GM21381 (cell line): ENCODE measurements at regions not wholly inside any gene's neighbourhood (a gene's known extent, or its start where the extent isn't known, plus 50 kb on each side); places are given as distances from the start of the nearest gene placed in this dataset.
"Not testable (repeated sequence)": the region's sequence is repeated elsewhere in the genome, so short reads cannot be mapped to it uniquely, and the experiment has no call there.

Experiments used
- ATAC-seq: cut with Tn5 transposase; IDR thresholded peaks from one replicate; pipeline ENCODE4 v1.9.1; 2021; ENCODE audit warnings: mild to moderate bottlenecking, moderate library complexity; ENCODE audit not compliant: unreplicated experiment

DNA sequence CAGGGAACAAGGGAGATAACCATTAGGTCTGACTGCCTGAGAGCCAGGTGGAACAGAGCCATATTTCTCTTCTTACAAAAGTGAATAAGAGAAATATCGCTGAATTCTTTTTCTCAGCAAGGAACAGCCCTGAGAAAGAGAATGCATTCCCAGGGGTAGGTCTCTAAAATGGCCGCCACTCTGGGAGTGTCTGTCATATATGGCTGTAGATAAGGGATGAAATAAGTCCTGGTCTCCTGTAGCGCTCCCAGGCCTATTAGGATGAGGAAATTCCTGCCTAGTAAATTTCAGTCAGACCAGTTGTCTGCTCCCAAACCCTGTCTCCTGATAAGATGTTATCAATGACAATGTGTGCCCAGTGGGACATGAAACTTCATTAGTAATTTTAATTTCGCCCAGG is 1236.4 kb upstream of the CNTN5 start:
- ATAC-seq, result not testable (repeated sequence)

DNA sequence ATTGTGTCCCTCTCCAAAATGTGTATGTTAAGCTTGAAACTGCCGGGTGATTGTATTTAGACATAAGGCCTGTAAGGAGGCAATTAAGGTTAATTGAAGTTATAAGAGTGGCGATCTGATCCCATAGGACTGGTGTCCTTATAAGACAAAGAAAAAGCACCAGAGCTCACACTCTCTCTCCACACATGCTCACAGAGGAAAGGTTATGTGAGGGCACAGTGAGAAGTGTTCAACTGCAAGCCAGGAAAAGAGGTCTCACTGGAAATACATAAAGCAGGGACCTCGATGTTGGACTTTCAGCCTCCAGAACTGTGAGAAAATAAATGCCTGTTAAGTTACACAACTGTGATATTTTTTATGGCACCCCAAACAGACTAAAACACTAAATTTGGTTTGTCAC is 1233.8 kb upstream of the CNTN5 start:
- ATAC-seq, result no peak

DNA sequence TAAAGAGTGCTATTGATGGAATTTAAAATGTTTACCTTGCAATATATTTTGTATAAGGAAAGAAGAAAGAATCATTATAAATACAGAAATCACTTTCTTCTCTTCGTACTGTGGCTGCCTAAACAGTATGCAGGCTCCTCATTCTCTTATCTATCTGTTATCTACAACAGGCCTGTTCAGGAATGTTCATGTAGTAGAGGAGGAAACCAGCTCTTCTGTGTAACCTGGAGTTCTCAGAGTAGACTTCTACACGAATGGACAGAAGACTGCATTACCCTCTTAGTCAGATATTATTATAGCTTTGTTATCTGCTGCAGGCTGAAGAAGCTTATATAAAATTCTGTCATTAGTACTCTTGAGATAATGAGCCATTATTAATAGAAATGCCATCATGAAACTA is 1225.9 kb upstream of the CNTN5 start:
- no peak for ATAC-seq

DNA sequence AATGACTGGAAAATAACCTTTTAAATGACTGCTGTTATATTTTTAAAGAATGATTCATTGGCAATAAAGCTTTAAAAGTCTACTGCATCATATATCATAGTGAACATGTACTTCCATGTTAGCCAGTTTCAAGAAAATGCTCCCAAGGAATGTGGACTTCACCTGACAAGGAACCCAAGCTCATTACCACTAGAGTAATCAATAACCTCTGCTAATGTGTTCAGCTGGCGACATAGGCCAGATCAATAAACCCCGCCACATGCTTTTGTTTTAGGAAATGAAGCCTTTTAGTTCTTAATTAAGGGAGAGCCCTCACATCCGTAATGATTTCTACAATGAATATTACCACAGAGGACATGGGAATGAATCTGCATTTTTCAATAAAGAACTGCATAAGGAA is 1219.9 kb upstream of the CNTN5 start:
- no peak for ATAC-seq

DNA sequence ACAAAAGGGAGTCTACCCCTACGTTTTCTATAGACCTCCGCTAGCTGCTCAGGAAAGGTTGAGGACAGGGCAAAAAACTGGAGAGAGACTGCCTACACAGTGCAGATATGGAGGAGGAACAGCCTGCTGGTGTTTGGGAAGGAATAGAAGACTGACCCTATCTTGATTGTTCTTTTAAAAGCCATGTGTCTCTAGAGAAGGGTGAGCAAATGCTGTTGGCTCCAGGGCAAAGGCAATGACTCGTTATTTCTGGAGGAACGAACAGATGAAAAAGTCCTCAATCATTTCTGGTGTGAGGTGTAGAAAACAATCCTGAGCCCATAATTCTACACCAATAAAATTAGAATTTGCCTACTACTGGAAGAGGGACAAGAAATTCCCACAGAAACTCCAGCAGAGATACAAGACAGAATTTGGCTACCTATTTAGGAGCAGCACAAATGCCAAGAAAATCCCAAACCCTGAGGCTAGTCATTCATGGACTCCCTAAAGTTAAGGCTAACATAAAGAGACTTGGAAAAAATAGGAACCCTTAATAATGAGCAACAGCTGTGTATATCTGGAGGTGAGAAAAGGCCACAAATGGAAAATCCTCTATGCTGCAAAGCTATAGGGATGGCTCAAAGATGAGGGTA is 1206.3 kb upstream of the CNTN5 start:
- ATAC-seq, result no peak

DNA sequence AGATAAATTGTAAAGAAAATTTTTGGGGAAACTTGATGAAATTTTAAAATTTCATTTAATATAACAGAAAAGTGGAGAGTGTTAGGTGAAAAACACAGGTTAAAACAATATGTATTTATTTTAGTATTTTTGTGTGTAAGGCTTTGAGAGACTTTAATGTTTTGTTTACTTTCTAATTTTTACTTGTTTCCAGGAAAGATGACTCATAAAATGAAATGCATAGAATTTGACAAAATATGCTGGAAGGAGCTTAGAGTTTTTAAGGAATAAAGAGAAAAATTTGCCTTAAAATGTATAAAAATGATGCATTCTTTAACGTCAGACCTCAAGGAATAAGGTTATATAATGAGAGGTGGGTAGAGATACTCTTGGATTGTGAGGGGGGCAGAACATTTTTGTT is 1205.1 kb upstream of the CNTN5 start:
- ATAC-seq, result no peak

DNA sequence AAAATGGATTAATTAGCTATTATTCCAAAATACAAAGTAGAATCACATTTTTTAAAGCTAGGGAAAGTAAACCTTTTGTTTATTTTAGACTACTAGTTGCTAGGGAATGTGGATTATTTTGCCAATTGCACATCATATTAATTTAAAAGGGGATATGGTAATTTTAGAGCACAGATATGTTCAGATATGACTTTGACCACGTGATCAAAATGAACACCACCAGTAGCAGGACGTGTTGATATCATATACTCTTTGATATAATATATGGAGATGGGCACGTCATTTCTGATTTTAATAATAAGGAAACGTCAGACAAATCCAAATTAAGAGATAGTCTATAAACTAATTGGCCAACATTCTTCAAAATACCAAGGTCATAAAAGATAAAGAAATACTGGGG is 1188.3 kb upstream of the CNTN5 start:
- ATAC-seq, result no peak

DNA sequence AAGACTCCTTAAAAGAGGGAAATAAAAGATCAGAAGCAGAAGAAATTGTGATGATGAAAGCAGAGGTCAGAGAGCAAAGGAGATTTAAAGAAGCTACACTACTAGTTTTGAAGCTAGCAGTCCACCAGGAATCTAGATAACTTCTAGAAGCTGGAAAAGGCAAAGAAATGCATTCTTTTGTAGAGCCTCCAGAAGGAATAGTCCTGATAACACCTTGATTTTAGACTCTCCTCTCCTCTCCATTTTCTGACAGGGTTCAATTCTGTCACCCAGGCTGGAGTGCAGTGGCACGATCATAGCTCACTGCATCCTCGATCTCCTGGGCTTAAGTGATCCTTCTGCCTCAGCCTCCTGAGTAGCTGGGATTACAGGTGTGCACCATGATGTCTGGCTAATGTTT is 1187.3 kb upstream of the CNTN5 start:
- ATAC-seq, result no peak

DNA sequence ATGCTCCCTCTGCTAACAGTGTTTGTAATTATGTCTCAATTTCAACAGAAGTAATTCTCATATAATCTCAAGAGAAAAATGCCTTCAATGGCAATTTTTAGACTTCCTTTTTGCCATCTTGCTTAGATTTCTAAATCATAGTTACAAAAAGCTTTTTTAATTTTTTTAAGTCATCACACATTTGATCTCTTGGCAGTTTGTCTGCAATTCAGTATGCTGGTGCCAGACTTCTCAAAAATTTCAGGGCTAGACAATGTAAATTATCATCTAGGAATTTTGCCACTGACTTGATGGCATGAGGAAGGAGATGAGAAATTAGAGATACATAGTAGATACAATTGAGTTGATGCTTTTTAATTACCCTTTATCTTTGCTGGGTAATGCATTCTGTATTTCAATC is 1176.7 kb upstream of the CNTN5 start:
- ATAC-seq, result no peak

DNA sequence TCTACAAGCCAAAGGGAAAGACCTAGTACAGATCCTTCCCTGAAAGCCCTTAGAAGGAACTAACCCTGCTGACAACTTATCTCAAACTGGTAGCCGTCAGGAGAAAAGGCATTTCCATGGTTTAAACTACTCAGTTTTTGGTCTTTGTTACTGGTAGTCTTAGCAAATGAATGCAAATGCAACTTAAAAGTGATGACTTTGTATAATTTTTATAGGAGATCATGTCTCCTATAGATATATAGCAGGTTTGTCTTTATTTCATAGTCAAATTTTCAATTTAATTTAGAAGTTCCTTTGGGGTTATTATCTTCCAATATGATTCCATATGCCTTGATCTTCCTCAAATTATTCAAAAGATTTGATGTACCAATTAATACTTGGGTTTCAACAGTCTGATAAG is 1173.0 kb upstream of the CNTN5 start:
- no peak for ATAC-seq

DNA sequence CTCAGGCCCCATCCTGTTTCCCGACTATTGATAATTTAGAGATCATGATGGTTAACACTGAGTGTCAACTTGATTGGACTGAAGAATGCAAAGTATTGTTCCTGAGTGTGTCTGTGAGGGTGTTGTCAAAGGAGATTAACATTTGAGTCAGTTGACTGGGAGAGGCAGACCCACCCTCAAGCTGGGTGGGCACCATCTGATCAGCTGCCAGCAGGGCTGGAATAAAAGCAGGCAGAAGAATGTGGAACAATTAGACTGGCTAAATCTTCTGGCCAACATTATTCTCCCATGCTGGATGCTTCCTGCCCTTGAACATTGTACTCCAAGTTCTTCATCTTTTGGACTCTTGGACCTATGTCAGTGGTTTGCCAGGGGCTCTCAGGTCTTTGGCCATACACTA is 1170.0 kb upstream of the CNTN5 start:
- ATAC-seq, result no peak

DNA sequence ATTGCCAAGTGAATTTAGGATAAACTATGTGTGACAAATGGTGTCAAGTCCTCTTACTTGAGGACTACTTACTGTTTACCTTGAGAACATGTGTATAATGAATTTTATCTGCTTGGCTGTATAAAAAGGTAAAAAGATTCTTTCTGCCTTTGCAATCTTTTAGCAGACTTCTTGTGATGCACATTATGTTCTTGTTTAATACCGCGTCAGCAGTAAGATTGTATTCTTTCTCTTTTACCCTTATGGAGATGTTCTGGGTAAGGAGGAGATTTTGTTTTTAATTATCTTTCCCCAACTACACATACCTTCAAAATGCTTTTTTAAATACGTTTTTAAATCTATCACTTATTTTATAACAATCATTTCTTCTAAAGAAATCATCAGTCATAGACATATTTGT is 1166.4 kb upstream of the CNTN5 start:
- no peak for ATAC-seq

DNA sequence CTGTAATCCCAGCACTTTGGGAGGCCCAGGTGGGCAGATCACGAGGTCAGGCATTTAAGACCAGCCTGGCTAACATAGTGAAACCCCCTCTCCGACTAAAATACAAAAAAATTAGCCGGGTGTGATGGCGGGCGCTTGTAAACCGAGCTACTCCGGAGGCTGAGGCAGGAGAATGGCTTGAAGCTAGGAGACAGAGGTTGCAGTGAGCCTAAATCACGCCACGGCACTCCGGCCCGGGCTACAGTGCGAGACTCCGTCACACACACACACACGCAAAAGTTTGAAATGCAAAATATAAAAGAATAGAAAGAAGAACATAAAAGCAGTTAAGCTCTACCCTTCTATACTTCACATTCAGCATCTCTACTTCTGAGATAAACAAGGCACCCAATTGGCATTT is 1165.9 kb upstream of the CNTN5 start:
- no peak for ATAC-seq

DNA sequence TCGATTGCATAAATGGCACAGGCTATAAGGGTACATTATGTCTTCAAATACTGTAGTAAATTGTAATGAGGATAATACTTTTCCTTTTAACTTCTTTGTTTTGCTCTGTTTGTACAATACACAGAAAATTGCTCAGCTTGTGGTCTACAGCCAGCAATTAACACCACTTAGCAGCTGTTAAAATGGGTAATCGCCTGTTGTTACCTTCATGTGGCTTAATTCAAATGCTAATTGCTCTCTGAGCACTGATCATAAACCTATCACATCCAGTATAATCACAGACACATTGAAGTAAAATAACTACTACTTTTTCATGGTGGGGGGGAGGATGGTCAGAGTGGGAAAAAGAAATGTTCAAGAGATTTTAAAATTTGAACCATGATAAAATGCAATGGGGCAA is 1164.1 kb upstream of the CNTN5 start:
- no peak for ATAC-seq

DNA sequence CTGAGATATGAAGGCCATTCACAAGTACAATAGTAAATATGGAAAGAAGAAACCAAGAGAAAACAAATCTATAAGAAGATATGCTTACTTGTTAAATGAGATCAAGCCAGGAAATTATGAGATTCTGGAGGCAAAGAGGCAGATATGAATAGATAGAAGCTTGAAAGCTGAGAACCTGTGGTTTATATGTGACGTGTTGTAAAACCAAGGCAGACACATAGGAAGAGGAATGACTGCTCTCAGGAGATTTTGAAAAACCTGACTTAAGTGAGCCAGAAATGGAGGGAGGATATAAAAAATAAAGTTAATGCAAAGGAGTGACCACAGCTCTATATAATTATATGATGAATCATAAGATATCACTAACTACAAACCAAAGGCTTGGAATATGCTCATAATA is 1160.5 kb upstream of the CNTN5 start:
- ATAC-seq, result no peak

DNA sequence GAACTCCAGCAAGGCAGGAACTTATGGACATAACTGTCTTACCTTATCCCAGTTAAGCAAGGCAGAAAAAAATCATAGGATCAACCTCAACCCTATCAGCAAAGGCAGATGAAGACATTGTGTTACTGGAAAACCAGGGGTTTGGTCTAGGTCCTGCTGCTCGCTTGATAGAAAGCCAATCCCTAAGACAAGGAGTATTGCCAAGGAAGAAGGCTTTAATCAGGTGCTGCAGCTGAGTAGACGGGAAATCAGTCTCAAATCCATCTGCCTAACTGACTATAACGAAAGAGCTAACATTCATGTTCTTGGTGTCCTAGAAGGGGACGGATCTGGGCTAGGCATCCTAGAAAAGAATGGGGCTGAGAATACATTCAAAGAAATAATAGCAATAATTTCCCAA is 1158.7 kb upstream of the CNTN5 start:
- ATAC-seq, result no peak

DNA sequence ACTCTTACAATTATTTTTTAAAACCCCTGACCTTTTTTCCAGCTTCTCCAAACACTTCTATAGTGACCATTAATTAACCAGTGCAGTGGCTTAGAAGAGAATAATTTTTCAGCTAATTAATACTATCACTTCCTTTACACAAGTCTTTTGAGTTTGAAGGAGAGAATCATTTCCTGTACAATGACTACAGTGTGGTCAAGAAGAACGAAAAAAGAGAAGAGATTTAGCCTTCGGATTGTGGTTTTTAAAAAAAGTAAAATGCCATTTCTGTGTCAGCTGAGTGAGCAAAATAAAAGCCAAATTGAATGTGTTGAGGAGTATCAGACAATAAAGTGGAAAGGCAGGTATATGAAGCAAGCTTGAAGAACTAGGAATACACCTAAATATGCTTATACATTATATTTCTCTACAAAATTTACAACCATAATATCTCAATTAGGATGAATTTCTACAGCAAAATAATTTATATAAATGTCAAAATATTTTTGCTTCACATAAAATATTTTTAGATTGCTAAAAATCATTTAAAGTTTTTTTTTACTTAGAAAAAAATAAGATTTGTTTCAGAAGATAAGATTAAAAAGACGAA is 1155.2 kb upstream of the CNTN5 start:
- no peak for ATAC-seq

DNA sequence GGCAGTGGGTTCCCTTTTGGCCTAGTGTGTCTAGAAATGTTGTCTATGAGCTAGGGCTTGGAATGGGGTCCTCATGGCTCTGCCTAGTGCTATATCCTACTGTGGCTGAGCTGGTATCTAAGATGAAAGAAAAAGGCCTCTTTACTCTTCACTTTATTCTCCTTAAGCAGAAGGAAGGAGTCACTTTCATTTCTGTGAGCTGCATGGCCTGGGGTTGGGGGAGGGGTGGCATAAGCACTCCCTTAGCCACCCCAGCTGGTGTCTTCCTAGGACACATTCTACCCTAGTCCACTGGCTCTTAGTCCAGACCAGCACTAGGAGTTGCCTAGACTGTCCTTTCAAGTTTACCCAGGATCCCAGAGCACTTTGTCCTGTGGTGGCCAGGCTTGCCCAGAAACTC is 1148.9 kb upstream of the CNTN5 start:
- ATAC-seq, result no peak

DNA sequence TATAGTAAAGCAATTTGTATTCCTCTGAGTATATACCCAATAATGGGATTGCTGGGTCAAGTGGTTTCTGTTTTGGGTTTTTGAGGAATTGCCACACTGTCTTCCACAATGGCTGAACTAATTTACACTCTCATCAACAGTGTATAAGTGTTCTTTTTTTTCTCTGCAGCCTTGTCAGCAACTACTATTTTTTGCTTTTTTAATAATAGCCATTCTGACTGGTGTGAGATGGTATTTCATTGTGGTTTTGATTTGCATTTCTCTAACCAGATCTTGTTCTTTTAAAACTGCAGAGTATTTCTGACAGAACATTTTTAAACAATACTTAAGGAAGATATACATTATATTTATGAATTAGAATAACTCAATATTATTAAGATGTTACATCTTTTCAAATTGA is 1140.5 kb upstream of the CNTN5 start:
- ATAC-seq, result no peak

DNA sequence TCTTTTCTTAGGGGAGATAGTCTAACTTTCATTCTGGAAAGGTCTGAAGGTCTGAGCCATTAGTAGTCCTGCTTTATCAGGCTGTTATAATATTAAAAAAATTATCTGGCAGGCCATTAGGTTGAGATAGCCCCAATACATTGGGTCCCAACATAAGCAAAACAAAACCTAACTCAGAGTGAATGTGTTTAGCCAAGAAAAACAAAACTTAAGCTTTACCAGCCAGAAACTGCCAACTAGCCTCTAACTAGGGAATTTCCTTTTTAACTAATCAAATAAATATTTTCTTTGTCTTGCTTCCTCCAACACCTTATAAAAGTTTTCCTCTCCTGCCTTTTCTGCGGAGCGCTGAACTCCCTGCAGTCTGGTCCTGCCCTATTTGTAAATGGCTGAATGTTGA is 1137.7 kb upstream of the CNTN5 start:
- no peak for ATAC-seq

DNA sequence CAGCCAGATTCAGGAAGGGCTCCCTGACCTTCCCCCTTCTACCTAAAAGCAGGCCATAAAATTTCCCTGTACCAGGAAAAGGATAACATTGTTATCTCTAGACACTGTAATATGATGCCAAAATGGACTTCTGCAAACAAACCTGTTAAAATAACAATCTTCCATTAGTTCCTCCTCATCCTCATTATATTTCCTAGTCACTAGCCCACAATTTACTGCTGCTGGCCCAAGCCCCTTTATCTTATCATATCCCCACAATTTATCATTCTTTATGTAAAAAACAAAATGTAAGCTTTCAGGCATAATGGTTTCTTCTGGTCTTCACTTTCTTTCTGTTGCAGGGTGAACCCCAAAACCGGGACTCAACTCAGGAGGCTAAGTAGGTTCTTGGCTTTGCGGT is 1132.1 kb upstream of the CNTN5 start:
- ATAC-seq, result no peak

DNA sequence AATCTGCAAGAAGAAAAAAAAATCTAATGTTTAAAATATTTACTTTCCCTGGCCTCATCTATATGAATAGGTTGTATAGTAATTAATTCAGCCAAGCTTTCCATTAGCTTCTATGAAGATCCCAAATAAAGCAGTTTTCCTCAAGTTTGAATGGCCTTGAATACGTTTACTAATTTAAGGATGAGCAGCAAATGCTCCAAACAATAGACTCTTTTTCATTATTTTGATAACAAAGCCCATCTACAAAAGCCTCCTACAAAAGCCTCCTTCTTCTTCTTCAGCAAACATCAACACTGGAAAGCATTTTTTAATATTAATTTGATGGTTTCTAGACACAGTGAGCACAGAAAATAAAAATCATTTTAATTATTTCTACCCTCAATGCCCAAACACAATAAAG is 1130.3 kb upstream of the CNTN5 start:
- ATAC-seq, result no peak

DNA sequence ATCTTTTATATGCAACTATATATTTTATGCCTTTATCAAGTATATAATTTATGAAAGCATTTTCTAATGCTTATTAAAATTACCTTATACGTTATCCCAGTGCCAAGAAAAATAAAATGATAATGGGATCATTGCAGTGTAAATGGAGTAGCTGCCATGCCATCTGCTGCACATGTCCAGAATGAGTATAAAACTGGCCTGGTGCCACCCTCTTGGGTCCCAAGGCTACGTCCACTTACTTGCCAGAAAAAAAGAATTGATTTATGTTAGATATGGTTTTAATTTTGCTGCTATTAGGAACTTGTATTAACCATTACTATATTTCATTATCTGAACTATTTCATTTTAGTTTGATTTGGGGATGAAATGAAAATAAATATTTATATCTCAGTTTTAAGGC is 1127.1 kb upstream of the CNTN5 start:
- no peak for ATAC-seq
